ENCODE measurements at regions not wholly inside any gene's neighbourhood (a gene's known extent, or its start where the extent isn't known, plus 50 kb on each side); places are given as distances from the start of the nearest gene placed in this dataset.

DNA sequence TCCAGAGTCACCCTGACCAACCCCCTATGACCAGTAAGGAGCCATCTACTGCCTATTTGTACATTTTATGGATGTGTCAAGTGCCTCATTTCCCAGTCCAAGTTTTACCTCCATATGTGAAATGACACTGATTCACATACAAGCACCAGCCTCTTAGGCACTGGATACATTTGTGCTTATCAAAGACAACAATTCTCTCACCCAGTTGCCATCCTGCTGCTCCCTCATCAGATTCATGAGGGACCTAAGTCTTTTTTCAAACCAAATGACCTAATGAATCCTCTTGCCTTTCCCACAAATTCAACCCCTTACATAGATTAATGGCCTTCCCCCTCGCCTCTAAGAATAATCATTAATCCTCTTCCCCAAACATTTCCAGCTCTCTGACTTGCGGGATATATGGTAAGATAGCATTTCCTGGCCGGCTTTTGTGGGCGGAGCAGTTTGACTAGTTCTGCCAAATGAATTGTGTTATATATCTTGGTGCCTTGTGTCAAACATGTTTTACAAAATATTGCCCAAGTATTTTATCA lies 233.9 kb downstream of the ARAP2 start:
- POLR2A ChIA-PET, result no interaction called here
- no peak for DNase-seq
- Mint-ChIP-seq H3K9me3 (no peaks in the 10 kb centered on the region), H3K36me3 (ENCODE audit: low read depth) (peaks cover 8% of the 10 kb centered on the region), H3K4me3 (no peak overlapping the region), H3K27ac (no peak overlapping the region), H3K4me1 (no peaks in the 10 kb centered on the region), H3K27me3 (no peaks in the 10 kb centered on the region)
- CTCF ChIA-PET, result no interaction called here
- intact Hi-C loops (cut with micrococcal nuclease), result no loop called here
- TF ChIP-seq, protein P1, sequence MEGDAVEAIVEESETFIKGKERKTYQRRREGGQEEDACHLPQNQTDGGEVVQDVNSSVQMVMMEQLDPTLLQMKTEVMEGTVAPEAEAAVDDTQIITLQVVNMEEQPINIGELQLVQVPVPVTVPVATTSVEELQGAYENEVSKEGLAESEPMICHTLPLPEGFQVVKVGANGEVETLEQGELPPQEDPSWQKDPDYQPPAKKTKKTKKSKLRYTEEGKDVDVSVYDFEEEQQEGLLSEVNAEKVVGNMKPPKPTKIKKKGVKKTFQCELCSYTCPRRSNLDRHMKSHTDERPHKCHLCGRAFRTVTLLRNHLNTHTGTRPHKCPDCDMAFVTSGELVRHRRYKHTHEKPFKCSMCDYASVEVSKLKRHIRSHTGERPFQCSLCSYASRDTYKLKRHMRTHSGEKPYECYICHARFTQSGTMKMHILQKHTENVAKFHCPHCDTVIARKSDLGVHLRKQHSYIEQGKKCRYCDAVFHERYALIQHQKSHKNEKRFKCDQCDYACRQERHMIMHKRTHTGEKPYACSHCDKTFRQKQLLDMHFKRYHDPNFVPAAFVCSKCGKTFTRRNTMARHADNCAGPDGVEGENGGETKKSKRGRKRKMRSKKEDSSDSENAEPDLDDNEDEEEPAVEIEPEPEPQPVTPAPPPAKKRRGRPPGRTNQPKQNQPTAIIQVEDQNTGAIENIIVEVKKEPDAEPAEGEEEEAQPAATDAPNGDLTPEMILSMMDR (IDR thresholded peaks at IDR 0.05), result no peak
- ATAC-seq (ENCODE audit: low read depth), result no peak

DNA sequence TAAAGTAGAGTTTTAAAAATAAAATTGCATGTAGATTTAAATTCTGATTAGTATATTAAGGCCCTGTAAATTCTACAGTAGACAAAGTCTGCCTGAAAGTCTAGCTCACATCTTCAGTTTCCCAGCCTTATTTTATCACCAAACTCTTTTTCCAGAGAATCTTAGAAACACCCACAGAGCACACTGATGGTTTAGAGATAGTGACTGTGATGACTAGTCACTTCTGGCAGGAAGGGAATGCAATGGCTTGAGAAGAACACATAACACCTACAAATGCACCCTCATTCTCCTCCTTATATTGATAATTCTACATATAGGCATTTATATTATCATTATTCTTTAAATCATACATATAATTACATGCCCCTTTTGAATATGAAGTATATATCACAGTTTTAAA lies 232.9 kb downstream of the ARAP2 start:
- Mint-ChIP-seq H3K27me3 (no peaks in the 10 kb centered on the region), H3K4me1 (no peaks in the 10 kb centered on the region), H3K27ac (no peak overlapping the region), H3K4me3 (no peak overlapping the region), H3K9me3 (no peaks in the 10 kb centered on the region), H3K36me3 (ENCODE audit: low read depth) (peaks cover 2% of the 10 kb centered on the region)
- TF ChIP-seq, protein P1 (IDR thresholded peaks at IDR 0.05), result no peak
- intact Hi-C loops (cut with micrococcal nuclease), result no loop called here
- ChIA-PET CTCF (no interaction called here), POLR2A (no interaction called here)
- ATAC-seq (ENCODE audit: low read depth) (no peak), DNase-seq (no peak)

- no peak overlapping the region for H3K4me3 Mint-ChIP-seq
- TF ChIP-seq, protein P1 (IDR thresholded peaks at IDR 0.05), result no peak
Measured at GRCh38 chr4:36012503-36012902, 231.8 kb downstream of the ARAP2 start.

GRCh38 chr4:36013206-36013605 lies 231.1 kb downstream of the ARAP2 start:
- Mint-ChIP-seq H3K36me3 (ENCODE audit: low read depth) (peaks cover 1% of the 10 kb centered on the region), H3K27ac (no peak overlapping the region), H3K9me3 (no peaks in the 10 kb centered on the region), H3K4me3 (no peak overlapping the region), H3K27me3 (no peaks in the 10 kb centered on the region), H3K4me1 (no peaks in the 10 kb centered on the region)
- intact Hi-C loops (cut with micrococcal nuclease), result no loop called here
- CTCF ChIA-PET, result no interaction called here
- TF ChIP-seq, protein P1 (IDR thresholded peaks at IDR 0.05), result no peak
- ATAC-seq (ENCODE audit: low read depth), result no peak
- DNase-seq, result no peak
- POLR2A ChIA-PET, result no interaction called here

More at GRCh38 chr4:36012503-36012902, 231.8 kb downstream of the ARAP2 start:
- Mint-ChIP-seq H3K9me3 (no peaks in the 10 kb centered on the region), H3K4me1 (no peaks in the 10 kb centered on the region), H3K36me3 (ENCODE audit: low read depth) (peaks cover 2% of the 10 kb centered on the region), H3K27ac (no peak overlapping the region), H3K27me3 (no peaks in the 10 kb centered on the region)
- CTCF ChIA-PET, result no interaction called here
- ATAC-seq (ENCODE audit: low read depth), result no peak
- no peak for DNase-seq
- POLR2A ChIA-PET, result no interaction called here
- intact Hi-C loops (cut with micrococcal nuclease), result no loop called here

All from activated B cell treated with CpG ODN at 0.5 μM for 24 hours (primary cell).